SU-DHL-6 (cell line): ENCODE measurements at regions not wholly inside any gene's neighbourhood (a gene's known extent, or its start where the extent isn't known, plus 50 kb on each side); places are given as distances from the start of the nearest gene placed in this dataset.

Experiments
- CTCF ChIP-seq: fragments of 200-600 bp; sonication (generic); IDR thresholded peaks from one replicate; pipeline ENCODE4 v1.5.1; 2017; ENCODE audit warnings: antibody characterized with exemption, mild to moderate bottlenecking, low read length, moderate library complexity; ENCODE audit not compliant: insufficient read depth, poor library complexity, severe bottlenecking
- EZH2phosphoT487 ChIP-seq: fragments of 200-600 bp; sonication (generic), shearing (Covaris generic); conservative IDR thresholded peaks from 2 replicates; pipeline ENCODE4 v1.6.1; 2018; ENCODE audit warnings: mild to moderate bottlenecking, antibody characterized with exemption, low read length, moderate library complexity, mixed read lengths

- TF ChIP-seq CTCF (no peak), EZH2phosphoT487 (no peak)
These were observed 140.1 kb upstream of the TRAM1L1 start for GRCh38 chr4:117225471-117225870.
